ENCODE measurements at regions not wholly inside any gene's neighbourhood (a gene's known extent, or its start where the extent isn't known, plus 50 kb on each side); places are given as distances from the start of the nearest gene placed in this dataset.

GRCh38 chr9:95635986-95636671, 119.4 kb upstream of the PTCH1 start:
- CTCF ChIA-PET: no interaction called here
- no peaks in the 10 kb centered on the region for H3K9me3 ChIP-seq (ENCODE audit: control insufficient read depth in 1 of 2, insufficient read depth in 1 of 2, low read depth in 1 of 2, low read length in 2 of 2)
- no peak overlapping the region for H3K9ac ChIP-seq (ENCODE audit: low read length)
- DNase-seq (ENCODE audit: low read depth, low spot score) (no peak), ATAC-seq (no peak)
- intact Hi-C loops (cut with micrococcal nuclease): no loop called here
- no peak overlapping the region for H3K4me3 ChIP-seq (replicated peaks in 1 of 2; ENCODE audit: low read depth in 1 of 2, low read length in 2 of 2)
- no peaks in the 10 kb centered on the region for H3K36me3 ChIP-seq (ENCODE audit: control insufficient read depth in 1 of 2, insufficient read depth in 2 of 2, low read length in 2 of 2)
- H3K9me2 ChIP-seq (ENCODE audit: insufficient read depth): no peaks in the 10 kb centered on the region
- no peak overlapping the region for H3K4me2 ChIP-seq (ENCODE audit: low read length)
- H4K20me1 ChIP-seq (ENCODE audit: insufficient read depth): no peaks in the 10 kb centered on the region
- no peak overlapping the region for H3K27ac ChIP-seq (ENCODE audit: low read depth, low read length)
- POLR2A ChIA-PET: no interaction called here
- RAD21 ChIA-PET (ENCODE audit: low non-redundant PET in 1 of 2, low total read pairs in 2 of 2, uncharacterized antibody in 2 of 2, unreplicated experiment in 2 of 2): no interaction called here
- H3K4me1 ChIP-seq (ENCODE audit: control insufficient read depth in 1 of 2, insufficient read depth in 2 of 2, low read length in 2 of 2): no peaks in the 10 kb centered on the region
- no peaks in the 10 kb centered on the region; the same call in 1 of the 2 replicates for H3K27me3 ChIP-seq (ENCODE audit: insufficient read depth, low read length)
- no peak for TF ChIP-seq CTCF (IDR thresholded peaks at IDR 0.05 in 2 of 3, conservative IDR thresholded peaks at IDR 0.05 in 1 of 3; ENCODE audit: borderline replicate concordance in 1 of 3, insufficient read depth in 1 of 3, low read depth in 2 of 3, low read length in 2 of 3)
- TF ChIP-seq ZFX (IDR thresholded peaks at IDR 0.05): no peak
- no peak for TF ChIP-seq ZNF274 (IDR thresholded peaks at IDR 0.05; ENCODE audit: low read depth, low read length)
- TF ChIP-seq POLR2AphosphoS5 (IDR thresholded peaks at IDR 0.05; ENCODE audit: low read depth, low read length): no peak
- no peak for TF ChIP-seq TCF7L2 (IDR thresholded peaks at IDR 0.05; ENCODE audit: borderline replicate concordance, extremely low read depth, insufficient read depth, insufficient read length)
- no peak for TF ChIP-seq EZH2 (IDR thresholded peaks at IDR 0.05)
- no peaks in the 10 kb centered on the region for H3K79me2 ChIP-seq (ENCODE audit: insufficient read depth, low read length)
- H2AFZ ChIP-seq (ENCODE audit: low read depth, low read length, poor library complexity, severe bottlenecking): no peak overlapping the region
- no TSS peak for BruUV-seq (replicated peaks)

- no peak for DNase-seq (ENCODE audit: low read depth, low spot score)
- TF ChIP-seq CTCF (IDR thresholded peaks at IDR 0.05 in 2 of 3, conservative IDR thresholded peaks at IDR 0.05 in 1 of 3; ENCODE audit: borderline replicate concordance in 1 of 3, insufficient read depth in 1 of 3, low read depth in 2 of 3, low read length in 2 of 3) (no peak), CEBPB (IDR thresholded peaks at IDR 0.05; ENCODE audit: low read depth) (no peak), ZBTB33 (IDR thresholded peaks at IDR 0.05; ENCODE audit: extremely low read depth, insufficient replicate concordance, low read length) (no peak), FOSL1 (IDR thresholded peaks at IDR 0.05; ENCODE audit: low read depth) (no peak), POLR2A (IDR thresholded peaks at IDR 0.05; ENCODE audit: borderline replicate concordance, extremely low read depth, insufficient read depth, insufficient read length) (no peak), JUND (IDR thresholded peaks at IDR 0.05) (no peak), EGR1 (IDR thresholded peaks at IDR 0.05; ENCODE audit: low read depth) (no peak), RAD21 (IDR thresholded peaks at IDR 0.05; ENCODE audit: low read depth) (no peak), ATF3 (IDR thresholded peaks at IDR 0.05) (no peak)
These were observed 117.8 kb upstream of the PTCH1 start for GRCh38 chr9:95634536-95634935.

More at GRCh38 chr9:95634536-95634935, 117.8 kb upstream of the PTCH1 start:
- ChIA-PET CTCF (no interaction called here), RAD21 (ENCODE audit: low non-redundant PET in 1 of 2, low total read pairs in 2 of 2, uncharacterized antibody in 2 of 2, unreplicated experiment in 2 of 2) (no interaction called here), POLR2A (no interaction called here)
- no peaks in the 10 kb centered on the region for H3K4me1 ChIP-seq (ENCODE audit: control insufficient read depth in 1 of 2, insufficient read depth in 2 of 2, low read length in 2 of 2)
- no peaks in the 10 kb centered on the region for H3K9me2 ChIP-seq (ENCODE audit: insufficient read depth)
- no peak overlapping the region for H2AFZ ChIP-seq (ENCODE audit: low read depth, low read length, poor library complexity, severe bottlenecking)
- BruUV-seq (replicated peaks): no TSS peak
- no peak overlapping the region for H3K4me3 ChIP-seq (replicated peaks in 1 of 2; ENCODE audit: low read depth in 1 of 2, low read length in 2 of 2)
- H3K9me3 ChIP-seq (ENCODE audit: control insufficient read depth in 1 of 2, insufficient read depth in 1 of 2, low read depth in 1 of 2, low read length in 2 of 2): no peaks in the 10 kb centered on the region
- intact Hi-C loops (cut with micrococcal nuclease): no loop called here
- no peak for ATAC-seq
- H4K20me1 ChIP-seq (ENCODE audit: insufficient read depth): no peaks in the 10 kb centered on the region
- no peaks in the 10 kb centered on the region for H3K79me2 ChIP-seq (ENCODE audit: insufficient read depth, low read length)
- H3K27ac ChIP-seq (ENCODE audit: low read depth, low read length): no peak overlapping the region
- H3K36me3 ChIP-seq (ENCODE audit: control insufficient read depth in 1 of 2, insufficient read depth in 2 of 2, low read length in 2 of 2): no peaks in the 10 kb centered on the region
- H3K4me2 ChIP-seq (ENCODE audit: low read length): no peak overlapping the region
- no peaks in the 10 kb centered on the region; the same call in 1 of the 2 replicates for H3K27me3 ChIP-seq (ENCODE audit: insufficient read depth, low read length)
- H3K9ac ChIP-seq (ENCODE audit: low read length): no peak overlapping the region
